Nephron progenitor cell (in vitro differentiated cells): ENCODE measurements at regions not wholly inside any gene's neighbourhood (a gene's known extent, or its start where the extent isn't known, plus 50 kb on each side); places are given as distances from the start of the nearest gene placed in this dataset.
A peak's percentile ranks its signal among the peaks of the same experiment; 100 is the strongest.

Experiments used
- DNase-seq: peaks from one replicate; pipeline ENCODE4 v3.0.0; 2021
- H3K27ac Mint-ChIP-seq: 2 replicates; pipeline ENCODE4 v1.8.0; 2021; ENCODE audit warnings: mild to moderate bottlenecking, moderate library complexity, mixed read lengths
- H3K27me3 Mint-ChIP-seq: 2 replicates; pipeline ENCODE4 v1.8.0; 2021; ENCODE audit warnings: mild to moderate bottlenecking, low read depth, mixed read lengths; ENCODE audit not compliant: poor library complexity
- H3K36me3 Mint-ChIP-seq: 2 replicates; pipeline ENCODE4 v1.8.0; 2021; ENCODE audit warnings: low read depth, mixed read lengths
- H3K4me1 Mint-ChIP-seq: 2 replicates; pipeline ENCODE4 v1.8.0; 2021; ENCODE audit warnings: mixed read lengths
- H3K4me3 Mint-ChIP-seq: 2 replicates; pipeline ENCODE4 v1.8.0; 2021; ENCODE audit warnings: mild to moderate bottlenecking, moderate library complexity, mixed read lengths
- H3K9me3 Mint-ChIP-seq: 2 replicates; pipeline ENCODE4 v1.8.0; 2021; ENCODE audit warnings: mild to moderate bottlenecking, moderate library complexity, mixed read lengths
- CTCF ChIP-seq: fragments of 200-600 bp; sonication (generic); IDR thresholded peaks from 2 replicates; pipeline ENCODE4 v1.5.0; 2021; ENCODE audit warnings: antibody characterized with exemption

- TF ChIP-seq CTCF, result no peak
- DNase-seq, result no peak
- Mint-ChIP-seq H3K27me3 (peaks cover 10% of the 10 kb centered on the region), H3K4me3 (no peak overlapping the region), H3K27ac (no peak overlapping the region), H3K36me3 (peaks cover 1% of the 10 kb centered on the region), H3K9me3 (peaks cover 9% of the 10 kb centered on the region), H3K4me1 (peaks cover 13% of the 10 kb centered on the region)
Measured at GRCh38 chr1:178572604-178573003, 59.7 kb downstream of the TEX35 start.

DNA sequence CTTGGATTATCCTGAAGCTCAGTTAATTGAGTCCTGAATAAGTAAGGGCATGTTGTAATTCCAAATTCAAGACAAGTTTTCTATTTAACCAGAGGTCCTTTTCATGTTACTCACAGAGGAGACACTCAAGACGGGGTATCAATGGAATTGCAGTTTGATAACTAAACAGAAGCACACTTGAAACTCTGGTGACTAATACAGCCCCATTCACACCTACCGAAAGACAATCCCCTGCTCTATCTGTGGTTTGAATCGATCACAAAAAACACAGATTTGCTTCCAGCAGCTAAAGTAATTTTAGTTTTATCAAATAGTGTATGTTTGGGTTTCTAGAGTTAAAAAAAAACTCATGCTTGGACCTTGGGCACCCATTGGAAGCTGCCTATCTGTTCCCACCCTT, 60.4 kb downstream of the TEX35 start:
- H3K4me3 Mint-ChIP-seq, result no peak overlapping the region
- no peak overlapping the region for H3K27ac Mint-ChIP-seq
- H3K9me3 Mint-ChIP-seq, result peaks cover 4% of the 10 kb centered on the region
- peaks cover 13% of the 10 kb centered on the region for H3K4me1 Mint-ChIP-seq
- no peak for DNase-seq
- no peaks in the 10 kb centered on the region for H3K36me3 Mint-ChIP-seq
- TF ChIP-seq CTCF, result no peak
- peaks cover 10% of the 10 kb centered on the region for H3K27me3 Mint-ChIP-seq

GRCh38 chr1:178574345-178574744, 61.4 kb downstream of the TEX35 start:
- no peak overlapping the region for H3K4me3 Mint-ChIP-seq
- H3K36me3 Mint-ChIP-seq, result no peaks in the 10 kb centered on the region
- no peak for TF ChIP-seq CTCF
- peaks cover 16% of the 10 kb centered on the region for H3K4me1 Mint-ChIP-seq
- no peaks in the 10 kb centered on the region for H3K9me3 Mint-ChIP-seq
- no peak for DNase-seq
- H3K27me3 Mint-ChIP-seq, result peaks cover 18% of the 10 kb centered on the region
- H3K27ac Mint-ChIP-seq, result no peak overlapping the region

GRCh38 chr1:178575611-178576361, 62.9 kb downstream of the TEX35 start:
- TF ChIP-seq CTCF, result no peak
- peaks cover 32% of the 10 kb centered on the region for H3K27me3 Mint-ChIP-seq
- no peak overlapping the region for H3K4me3 Mint-ChIP-seq
- peaks cover 27% of the 10 kb centered on the region for H3K4me1 Mint-ChIP-seq
- H3K36me3 Mint-ChIP-seq, result no peaks in the 10 kb centered on the region
- H3K9me3 Mint-ChIP-seq, result no peaks in the 10 kb centered on the region
- DNase-seq, result no peak
- H3K27ac Mint-ChIP-seq, result peak overlapping the region; percentile 86

GRCh38 chr1:178576841-178577240, 63.9 kb downstream of the TEX35 start:
- Mint-ChIP-seq H3K27me3 (peaks cover 34% of the 10 kb centered on the region), H3K9me3 (no peaks in the 10 kb centered on the region), H3K27ac (no peak overlapping the region), H3K4me1 (peaks cover 34% of the 10 kb centered on the region), H3K36me3 (no peaks in the 10 kb centered on the region), H3K4me3 (no peak overlapping the region)
- no peak for TF ChIP-seq CTCF
- DNase-seq, result no peak

DNA sequence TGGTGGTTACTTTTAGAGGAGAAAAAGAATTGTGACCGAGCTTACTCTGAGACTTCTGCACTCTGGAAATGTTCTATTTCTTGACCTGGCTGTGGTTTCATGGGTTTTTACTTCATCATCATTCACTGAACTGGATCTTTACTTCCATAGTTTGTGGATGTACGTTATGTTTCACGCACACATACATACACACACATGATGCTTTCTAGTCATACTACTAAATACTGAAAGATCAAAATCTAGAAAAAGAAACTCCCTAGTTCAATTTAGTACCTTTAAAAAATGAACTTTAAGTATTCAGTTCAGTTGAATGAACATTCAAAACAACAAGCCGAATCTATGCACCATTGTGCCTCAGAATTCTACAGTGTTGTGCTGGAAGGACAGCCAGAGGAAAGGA, 65.0 kb downstream of the TEX35 start:
- DNase-seq, result no peak
- H3K27me3 Mint-ChIP-seq, result peaks cover 41% of the 10 kb centered on the region
- no peak overlapping the region for H3K27ac Mint-ChIP-seq
- H3K4me3 Mint-ChIP-seq, result no peak overlapping the region
- H3K36me3 Mint-ChIP-seq, result no peaks in the 10 kb centered on the region
- TF ChIP-seq CTCF, result no peak
- H3K4me1 Mint-ChIP-seq, result peaks cover 40% of the 10 kb centered on the region
- no peaks in the 10 kb centered on the region for H3K9me3 Mint-ChIP-seq
